Testis (tissue), 2 donors: ENCODE measurements at regions not wholly inside any gene's neighbourhood (a gene's known extent, or its start where the extent isn't known, plus 50 kb on each side); places are given as distances from the start of the nearest gene placed in this dataset.

Experiments used
- DNase-seq: peaks from one replicate; pipeline ENCODE4 v3.0.0-alpha.2; 2019
- H3K27ac ChIP-seq, 2 donors: fragments of 200-600 bp; sonication (generic); one replicate each; pipeline ENCODE4 v1.5.1; 2019
- H3K27me3 ChIP-seq: fragments of 200-600 bp; sonication (generic); one replicate; pipeline ENCODE4 v1.5.1; 2019
- H3K36me3 ChIP-seq: fragments of 200-600 bp; sonication (generic); one replicate; pipeline ENCODE4 v1.5.1; 2017; ENCODE audit warnings: low read depth; ENCODE audit errors: missing control alignments
- H3K4me1 ChIP-seq: fragments of 200-600 bp; sonication (generic); one replicate; pipeline ENCODE4 v1.5.1; 2019
- H3K4me3 ChIP-seq, 2 donors: fragments of 200-600 bp; sonication (generic); one replicate each; pipeline ENCODE4 v1.5.1; 2017 to 2019
- H3K9me3 ChIP-seq: fragments of 200-600 bp; sonication (generic); one replicate; pipeline ENCODE4 v1.5.1; 2017
- POLR2A ChIP-seq: fragments of 450-650 bp; IDR thresholded peaks from one replicate; pipeline ENCODE4 v1.6.1; 2017; ENCODE audit warnings: antibody characterized with exemption, mild to moderate bottlenecking, moderate library complexity
- WGBS, 2 donors: methylation state at CpG; one replicate each; pipeline ENCODE4 v1.1.5; 2018; 5-methylcytosine and 5-hydroxymethylcytosine counted together
- intact Hi-C: fragments of 100-400 bp; cut with DNase I; formaldehyde crosslinking; loops from one replicate; pipeline ENCODE4 v1.15.1; 2023; ENCODE audit warnings: low total_unique reads
- TF ChIP-seq, protein P1 (sequence below), 3 experiments: fragments of 450-650 bp in 2 of 3; fragments of 200-600 bp in 1 of 3; sonication (generic) in 1 of 3; IDR thresholded peaks; one replicate each; pipeline ENCODE4 v1.5.1; 2016 to 2019; ENCODE audit warnings: antibody characterized with exemption in 3 of 3, mild to moderate bottlenecking in 2 of 3, moderate library complexity in 1 of 3

DNA sequence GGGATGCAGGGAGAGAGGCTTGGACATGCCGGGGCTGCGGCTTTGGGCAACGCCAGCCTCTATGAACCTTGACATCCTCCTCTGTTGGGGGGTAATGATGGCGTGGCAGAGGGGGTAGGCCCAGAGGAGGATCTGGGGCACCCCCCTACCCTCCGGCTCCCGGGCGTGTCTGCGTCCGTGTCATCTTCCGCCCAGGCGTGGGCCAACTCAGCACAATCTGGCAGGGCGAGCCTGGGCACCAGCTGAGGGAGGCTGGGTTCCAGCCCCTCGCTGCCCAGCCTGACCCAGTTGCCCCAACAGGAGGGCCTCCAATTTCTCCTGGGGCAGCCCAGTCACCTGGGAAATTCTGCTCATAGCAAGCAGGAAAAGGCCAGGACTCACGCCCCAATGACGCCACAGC is 62.9 kb upstream of the IL17B start:
- WGBS, 2 donors: 56 to 78% methylated on average over 6 to 15 of the region's 15 CpGs
- intact Hi-C loops: loop anchor here (5.0 kb wide), 1 partner anchor 110 kb away; the partner anchor contains the start of gene CSNK1A1
- Histone ChIP-seq H3K27me3 (no peaks in the 10 kb centered on the region), H3K27ac (peak overlapping the region in 1 of 2 donors; percentile 78), H3K9me3 (no peaks in the 10 kb centered on the region), H3K4me3 (no peak overlapping the region), H3K4me1 (peaks cover 15% of the 10 kb centered on the region), H3K36me3 (no peaks in the 10 kb centered on the region)
- no peak for TF ChIP-seq POLR2A
- TF ChIP-seq, protein P1, sequence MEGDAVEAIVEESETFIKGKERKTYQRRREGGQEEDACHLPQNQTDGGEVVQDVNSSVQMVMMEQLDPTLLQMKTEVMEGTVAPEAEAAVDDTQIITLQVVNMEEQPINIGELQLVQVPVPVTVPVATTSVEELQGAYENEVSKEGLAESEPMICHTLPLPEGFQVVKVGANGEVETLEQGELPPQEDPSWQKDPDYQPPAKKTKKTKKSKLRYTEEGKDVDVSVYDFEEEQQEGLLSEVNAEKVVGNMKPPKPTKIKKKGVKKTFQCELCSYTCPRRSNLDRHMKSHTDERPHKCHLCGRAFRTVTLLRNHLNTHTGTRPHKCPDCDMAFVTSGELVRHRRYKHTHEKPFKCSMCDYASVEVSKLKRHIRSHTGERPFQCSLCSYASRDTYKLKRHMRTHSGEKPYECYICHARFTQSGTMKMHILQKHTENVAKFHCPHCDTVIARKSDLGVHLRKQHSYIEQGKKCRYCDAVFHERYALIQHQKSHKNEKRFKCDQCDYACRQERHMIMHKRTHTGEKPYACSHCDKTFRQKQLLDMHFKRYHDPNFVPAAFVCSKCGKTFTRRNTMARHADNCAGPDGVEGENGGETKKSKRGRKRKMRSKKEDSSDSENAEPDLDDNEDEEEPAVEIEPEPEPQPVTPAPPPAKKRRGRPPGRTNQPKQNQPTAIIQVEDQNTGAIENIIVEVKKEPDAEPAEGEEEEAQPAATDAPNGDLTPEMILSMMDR (IDR thresholded peaks at IDR 0.05): no peak
- DNase-seq: no peak

DNA sequence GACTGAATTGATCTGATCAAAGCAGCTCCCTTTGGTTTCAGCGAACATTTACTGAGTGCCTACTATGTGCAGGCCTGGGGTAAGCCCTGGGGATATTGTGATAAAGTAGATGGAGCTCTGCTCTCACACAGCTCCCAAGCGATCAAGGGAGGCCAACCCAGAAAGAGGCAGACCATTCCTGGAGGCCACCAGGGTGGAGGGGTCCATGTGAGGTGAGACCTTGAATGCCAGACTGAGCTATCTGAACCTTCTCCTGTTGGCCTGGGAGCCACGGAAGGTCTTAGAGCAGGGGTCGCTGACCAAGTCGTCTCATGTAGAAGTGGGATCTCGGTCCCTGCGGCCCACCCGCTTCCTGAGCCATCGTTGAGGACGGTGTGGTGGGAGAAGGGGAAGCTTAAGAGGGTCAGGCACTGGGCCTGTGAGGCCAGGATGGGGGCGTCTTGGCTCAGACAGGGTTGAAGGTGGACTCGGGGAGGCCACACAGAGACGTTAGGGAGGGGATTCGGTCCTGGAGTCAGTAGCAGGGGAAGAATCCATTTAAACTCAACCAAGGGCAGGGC is 62.2 kb upstream of the IL17B start:
- Histone ChIP-seq H3K27ac (no peak overlapping the region), H3K4me3 (no peak overlapping the region), H3K27me3 (no peaks in the 10 kb centered on the region), H3K36me3 (no peaks in the 10 kb centered on the region), H3K9me3 (no peaks in the 10 kb centered on the region), H3K4me1 (peaks cover 15% of the 10 kb centered on the region)
- no peak for DNase-seq
- intact Hi-C loops: loop anchor here (5.0 kb wide), 1 partner anchor 111 kb away; the partner anchor contains the start of gene CSNK1A1
- 83 to 88% methylated on average over 13 to 14 of the region's 14 CpGs for WGBS, 2 donors
- TF ChIP-seq, protein P1 (IDR thresholded peaks at IDR 0.05): no peak
- no peak for TF ChIP-seq POLR2A

DNA sequence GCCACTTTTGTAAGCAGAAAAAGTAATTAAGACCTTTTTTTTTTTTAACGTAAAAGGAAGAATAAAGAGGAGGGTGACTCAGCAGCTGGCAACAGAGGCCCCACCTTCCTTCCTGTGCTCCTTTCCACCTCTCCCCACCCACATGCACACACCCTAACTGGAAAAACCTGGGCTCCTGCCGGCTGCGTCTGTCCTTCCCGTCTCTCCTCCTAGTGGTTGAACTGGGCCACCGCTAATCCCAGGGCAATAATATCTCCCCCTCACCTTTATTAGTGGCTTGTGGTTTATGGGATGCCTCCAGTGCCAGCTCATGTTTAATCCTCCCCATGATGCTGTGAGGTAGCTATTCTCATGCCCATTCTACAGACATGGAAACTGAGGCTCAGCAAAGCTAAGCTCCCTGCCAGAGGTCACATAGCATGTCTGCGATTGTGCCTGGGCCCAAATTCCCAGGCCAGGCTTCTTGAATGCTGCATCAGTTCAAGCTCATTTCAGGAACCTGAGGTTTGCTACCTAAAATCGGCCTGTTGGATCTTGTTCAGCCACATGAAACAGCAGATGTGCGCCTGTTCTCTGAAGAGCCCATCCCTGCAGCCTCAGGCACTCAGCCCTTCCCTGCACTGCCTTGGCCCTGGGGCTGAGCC is 60.9 kb upstream of the IL17B start:
- Histone ChIP-seq H3K9me3 (no peaks in the 10 kb centered on the region), H3K27ac (no peak overlapping the region), H3K4me3 (no peak overlapping the region), H3K27me3 (no peaks in the 10 kb centered on the region), H3K4me1 (peaks cover 15% of the 10 kb centered on the region), H3K36me3 (no peaks in the 10 kb centered on the region)
- intact Hi-C loops: loop anchor here (5.0 kb wide), 1 partner anchor 112 kb away; the partner anchor contains the start of gene CSNK1A1
- 78 to 82% methylated on average over 8 of the region's 8 CpGs for WGBS, 2 donors
- DNase-seq: no peak
- TF ChIP-seq POLR2A: no peak
- TF ChIP-seq, protein P1 (IDR thresholded peaks at IDR 0.05): peak in 1 of 3 experiments; percentile 15

DNA sequence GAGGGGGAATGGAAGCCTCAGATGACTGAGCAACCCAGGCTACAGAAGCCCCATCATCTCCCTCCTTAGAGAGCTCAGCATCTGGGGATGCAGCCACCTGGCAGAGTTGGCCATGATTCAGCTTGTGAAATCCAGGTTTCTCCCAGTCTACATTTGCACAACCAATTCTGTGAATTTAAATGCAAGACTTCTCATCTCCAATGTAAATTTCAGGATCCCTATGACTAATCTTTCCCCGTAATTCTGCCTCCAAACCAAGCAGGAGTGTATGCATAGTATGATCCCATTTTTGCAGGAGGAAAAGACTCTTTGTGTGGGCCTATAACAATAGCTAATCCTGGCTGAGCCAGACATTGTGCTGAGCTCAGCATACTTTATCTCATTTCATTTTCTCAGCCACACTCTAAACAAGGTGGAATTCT is 59.6 kb upstream of the IL17B start:
- no peak overlapping the region for H3K27ac ChIP-seq
- intact Hi-C loops: no loop called here
- no peak overlapping the region for H3K4me3 ChIP-seq
- TF ChIP-seq POLR2A: no peak
- TF ChIP-seq, protein P1 (IDR thresholded peaks at IDR 0.05): no peak
- H3K4me1 ChIP-seq: peaks cover 15% of the 10 kb centered on the region
- DNase-seq: no peak
- no peaks in the 10 kb centered on the region for H3K36me3 ChIP-seq
- no peaks in the 10 kb centered on the region for H3K27me3 ChIP-seq
- WGBS, 2 donors: 48 to 73% methylated on average over 1 of the region's 1 CpG
- no peaks in the 10 kb centered on the region for H3K9me3 ChIP-seq
